GM12873 (cell line): ENCODE measurements at regions not wholly inside any gene's neighbourhood (a gene's known extent, or its start where the extent isn't known, plus 50 kb on each side); places are given as distances from the start of the nearest gene placed in this dataset.

ENCODE experiments used
- CTCF ChIP-seq: IDR thresholded peaks from 2 replicates; pipeline ENCODE4 v1.5.1; 2012; ENCODE audit warnings: low read depth, mild to moderate bottlenecking, moderate library complexity, low read length, control low read depth; ENCODE audit not compliant: insufficient read depth; ENCODE audit errors: missing control alignments

DNA sequence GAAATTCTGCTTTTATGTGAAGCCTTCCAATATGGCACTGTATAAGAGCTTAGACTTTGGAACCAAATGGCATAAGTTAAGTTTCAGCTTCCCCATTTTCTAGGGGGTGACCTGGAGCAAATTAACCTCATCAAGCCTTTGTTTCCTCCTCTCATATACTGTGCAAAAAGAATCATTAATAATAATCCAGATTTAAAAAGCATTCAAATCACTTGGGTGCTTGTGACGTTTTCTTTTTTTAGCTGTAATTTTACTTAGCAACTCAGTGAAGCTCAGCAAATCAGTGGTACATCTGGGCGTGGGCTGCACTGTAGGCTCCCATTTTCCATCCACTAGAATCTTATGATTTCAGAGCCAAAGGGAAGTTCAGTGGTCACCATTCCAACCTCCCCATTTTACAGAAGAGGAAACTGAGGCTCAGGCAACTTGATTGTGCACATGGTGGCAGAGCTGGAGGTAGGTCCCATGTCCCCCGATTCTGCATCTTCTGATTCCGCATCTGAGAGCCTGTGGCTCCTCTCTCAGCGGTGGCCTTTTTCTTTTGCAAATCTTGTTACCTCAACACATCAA is 131.2 kb downstream of the SNAPC1 start:
- TF ChIP-seq CTCF: no peak

DNA sequence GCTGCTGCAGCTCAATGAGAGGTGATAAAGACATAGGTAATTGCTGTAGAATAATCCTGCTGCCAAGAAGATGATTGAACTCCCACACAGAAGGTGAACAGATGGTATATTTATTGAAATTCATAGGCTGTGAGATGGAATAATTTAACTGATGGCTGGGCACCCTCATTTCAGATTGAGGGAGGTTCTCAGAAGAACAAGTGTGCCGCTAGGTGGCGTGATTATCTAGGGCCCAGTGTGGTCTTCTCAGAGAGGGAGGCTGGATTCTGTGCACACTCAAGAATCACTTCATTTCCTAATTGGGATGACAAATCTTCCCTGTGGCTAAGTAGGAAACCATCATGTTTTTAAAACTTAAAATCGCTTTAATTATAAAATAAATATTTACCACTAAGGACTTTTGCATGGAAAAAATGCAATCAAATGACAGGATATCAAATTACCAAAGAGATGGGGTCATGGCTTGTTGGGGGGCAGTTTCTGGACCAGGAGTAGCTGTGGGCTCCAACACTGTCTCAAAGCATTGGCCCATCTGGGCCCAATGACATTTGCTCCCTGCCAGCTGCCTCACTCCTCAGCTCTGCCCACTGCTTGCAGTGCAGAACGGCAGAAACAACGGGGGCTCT is 132.3 kb downstream of the SNAPC1 start:
- TF ChIP-seq CTCF: peak; percentile 83

DNA sequence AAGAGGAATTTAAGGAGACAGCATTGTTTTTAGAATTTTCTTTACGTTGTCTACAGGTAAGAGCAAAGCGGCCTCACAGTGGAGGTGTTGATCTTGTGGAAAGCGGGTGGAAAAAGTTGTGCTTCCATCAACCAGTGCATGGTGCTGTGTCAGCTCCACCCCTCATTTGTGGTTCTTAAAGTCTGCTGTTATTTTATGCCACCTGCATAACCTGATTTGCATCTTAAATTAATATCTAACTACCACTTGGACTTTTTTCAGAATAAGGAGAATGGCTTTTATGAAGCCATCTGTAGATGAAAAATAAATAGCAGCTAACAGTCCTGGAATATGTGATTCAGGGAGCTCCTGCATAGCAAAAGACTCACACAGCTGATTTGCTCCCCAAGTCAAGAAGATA is 135.1 kb downstream of the SNAPC1 start:
- TF ChIP-seq CTCF: no peak

GRCh38 chr14:61898568-61898967 is 136.3 kb downstream of the SNAPC1 start:
- no peak for TF ChIP-seq CTCF

GRCh38 chr14:61899497-61899896 is 137.3 kb downstream of the SNAPC1 start:
- TF ChIP-seq CTCF: no peak

GRCh38 chr14:61904946-61905345 is 142.7 kb downstream of the SNAPC1 start:
- TF ChIP-seq CTCF: no peak

- TF ChIP-seq CTCF: no peak
Observed at GRCh38 chr14:61911574-61911973, 149.4 kb downstream of the SNAPC1 start.
